GM18499 (cell line): ENCODE measurements at regions not wholly inside any gene's neighbourhood (a gene's known extent, or its start where the extent isn't known, plus 50 kb on each side); places are given as distances from the start of the nearest gene placed in this dataset.
"Not testable (repeated sequence)": the region's sequence is repeated elsewhere in the genome, so short reads cannot be mapped to it uniquely, and the experiment has no call there.

Source experiments
- ATAC-seq: cut with Tn5 transposase; IDR thresholded peaks from one replicate; pipeline ENCODE4 v1.9.1; 2021; ENCODE audit warnings: moderate number of reproducible peaks; ENCODE audit not compliant: insufficient read depth, unreplicated experiment

DNA sequence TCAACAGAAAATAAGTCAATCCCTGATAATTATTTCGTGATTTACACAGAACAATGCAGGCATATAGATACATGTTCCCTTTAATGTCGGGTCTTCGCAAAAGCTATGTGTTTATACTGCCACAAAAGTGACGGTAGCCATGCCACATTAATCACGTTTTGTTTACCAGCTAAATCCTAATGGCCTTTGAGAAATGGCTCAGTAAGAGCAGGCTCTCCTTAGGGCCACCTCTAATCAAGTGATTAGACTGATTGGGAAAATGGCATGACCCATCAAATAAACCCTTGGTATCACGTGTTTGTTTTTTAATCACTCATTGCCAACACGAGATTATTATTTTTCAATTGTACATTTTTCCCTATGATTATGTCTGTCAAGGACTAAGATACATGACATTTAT, 102.0 kb upstream of the USP25 start:
- no peak for ATAC-seq

DNA sequence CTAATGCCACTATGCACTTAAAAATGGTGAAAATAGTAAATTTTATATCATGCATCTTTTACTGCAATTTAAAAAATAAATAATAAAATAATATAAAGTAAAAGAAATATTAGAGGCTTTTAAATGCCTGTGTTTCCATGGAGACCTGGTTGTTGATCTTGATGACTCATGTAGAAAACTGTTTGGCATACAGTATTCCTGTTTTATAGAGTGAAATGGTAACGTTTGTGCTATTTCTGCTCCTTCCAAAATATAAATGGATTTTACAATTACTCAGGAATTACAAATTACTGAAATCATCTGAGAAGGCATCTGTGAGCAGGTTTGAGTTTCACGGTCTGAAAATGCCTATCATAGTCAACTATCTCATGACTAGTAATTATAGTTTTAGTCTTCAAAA, 98.4 kb upstream of the USP25 start:
- no peak for ATAC-seq

DNA sequence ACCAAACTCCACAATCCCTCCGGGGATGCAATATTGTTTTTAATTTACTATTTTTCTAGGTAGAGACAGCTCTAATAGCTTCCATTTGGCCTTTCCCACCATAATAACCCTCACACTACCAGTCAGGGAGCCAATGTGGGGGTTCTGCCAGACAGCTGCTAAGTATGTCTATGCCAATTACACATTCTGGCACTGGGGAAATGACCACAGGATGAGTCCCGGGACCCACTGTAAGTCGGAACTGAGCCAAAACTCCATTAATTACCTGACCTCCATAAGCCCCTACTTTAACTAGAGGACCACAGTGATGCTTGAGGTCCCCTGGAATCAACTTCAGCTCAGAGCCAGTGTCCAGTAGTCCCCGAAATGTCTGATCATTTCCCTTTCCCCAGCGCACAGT, 95.2 kb upstream of the USP25 start:
- not testable (repeated sequence) for ATAC-seq

DNA sequence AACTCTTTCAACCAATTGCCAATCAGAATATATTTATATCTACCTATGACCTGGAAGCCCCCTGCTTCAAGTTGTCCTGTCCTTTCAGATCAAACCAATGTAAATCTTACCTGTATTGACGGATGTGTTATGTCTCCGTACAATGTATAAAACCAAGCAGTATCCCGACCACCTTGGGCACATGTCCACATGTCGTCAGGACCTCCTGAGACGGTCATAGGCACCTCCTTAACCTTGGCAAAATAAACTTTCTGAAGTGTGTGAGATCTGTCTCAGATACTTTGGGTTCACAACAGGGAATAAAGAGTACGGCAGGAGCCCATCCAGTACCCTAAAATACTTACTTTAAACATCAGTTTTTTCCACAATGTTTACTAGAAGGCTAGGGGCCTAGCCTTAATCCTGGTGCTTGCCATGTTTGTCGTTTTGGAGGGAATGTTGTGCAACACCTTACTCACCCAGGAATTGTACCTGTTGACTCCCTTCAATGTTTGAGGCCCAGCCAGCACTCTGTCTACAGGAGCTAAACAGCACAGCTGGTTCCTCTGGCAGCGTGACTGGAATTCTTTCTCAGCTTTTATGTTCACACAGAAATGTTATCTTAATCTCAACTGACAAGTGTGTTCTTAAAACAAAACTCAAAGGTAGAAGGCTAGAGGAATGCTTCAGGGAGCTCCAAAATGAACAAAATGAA, 90.8 kb upstream of the USP25 start:
- no peak for ATAC-seq

DNA sequence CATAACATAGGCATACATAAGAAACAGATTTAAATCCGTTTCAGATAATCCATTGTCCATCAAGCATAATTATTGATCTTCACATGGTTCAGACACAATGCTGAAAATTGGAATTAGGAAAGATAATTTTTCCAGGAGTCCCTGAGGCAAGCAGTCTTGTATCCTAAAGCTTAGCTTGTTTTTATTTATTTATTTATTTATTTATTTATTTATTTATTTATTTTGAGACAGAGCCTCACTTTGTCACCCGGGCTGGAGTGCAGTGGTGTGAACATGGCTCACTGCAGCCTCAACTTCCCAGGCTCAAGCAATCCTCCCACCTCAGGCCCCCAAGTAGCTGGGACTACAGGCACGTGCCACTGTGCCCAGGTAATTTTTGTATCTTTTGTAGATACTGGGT, 89.7 kb upstream of the USP25 start:
- ATAC-seq, result not testable (repeated sequence)

DNA sequence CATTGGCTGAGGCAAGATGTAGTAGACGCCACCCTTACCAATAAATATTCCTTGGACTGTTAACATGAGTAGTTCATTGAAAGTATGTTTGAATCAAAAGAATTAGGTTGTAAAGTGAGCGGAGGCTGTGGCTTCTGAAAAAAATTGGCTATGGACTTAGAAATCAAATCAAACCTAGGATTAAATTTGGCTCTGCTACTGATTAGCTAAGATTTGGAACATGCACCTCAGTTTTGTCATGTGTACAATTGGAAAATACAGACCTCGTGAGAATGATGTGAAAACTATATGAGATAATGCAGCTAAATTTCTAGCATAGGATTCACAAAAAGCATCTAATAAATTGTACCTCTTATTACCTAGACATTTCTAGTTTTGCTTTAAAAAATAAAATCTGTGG, 85.3 kb upstream of the USP25 start:
- no peak for ATAC-seq

DNA sequence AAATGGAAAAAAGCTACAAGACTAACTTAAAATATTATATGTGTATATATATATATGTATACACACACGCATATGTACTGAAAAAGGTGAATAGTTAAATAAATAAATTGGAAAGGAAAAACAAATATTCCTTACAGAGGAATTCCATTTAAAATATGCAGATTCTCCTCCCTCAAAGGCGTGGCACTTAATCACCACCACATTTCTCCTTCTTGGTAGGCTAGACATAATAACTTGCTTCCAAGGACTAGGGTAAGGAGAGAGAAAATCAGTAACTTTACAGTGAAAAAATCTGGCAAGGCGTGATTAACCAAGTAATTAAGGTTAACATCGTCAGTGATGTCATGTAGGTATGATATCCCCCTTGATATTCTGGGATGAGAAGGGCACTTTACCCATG, 84.0 kb upstream of the USP25 start:
- ATAC-seq, result no peak

DNA sequence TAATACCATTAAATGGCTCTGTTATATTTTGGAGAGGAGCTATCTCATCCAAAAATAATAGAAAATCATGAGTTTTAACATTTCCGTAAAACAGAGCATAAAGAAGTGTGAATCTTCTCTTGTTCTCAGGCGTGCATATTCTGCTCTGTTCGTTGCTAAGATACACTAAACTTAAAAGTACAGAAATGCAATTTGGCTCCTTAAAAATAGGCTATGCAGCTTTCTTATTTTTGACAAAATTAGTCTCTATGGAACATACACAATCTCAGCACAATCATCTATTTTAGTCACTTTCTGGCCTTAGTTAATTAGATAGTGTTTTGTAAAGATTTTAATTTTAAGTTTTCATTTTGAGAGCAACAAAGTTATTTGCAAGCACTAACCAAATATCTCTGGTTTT, 79.0 kb upstream of the USP25 start:
- ATAC-seq, result no peak

DNA sequence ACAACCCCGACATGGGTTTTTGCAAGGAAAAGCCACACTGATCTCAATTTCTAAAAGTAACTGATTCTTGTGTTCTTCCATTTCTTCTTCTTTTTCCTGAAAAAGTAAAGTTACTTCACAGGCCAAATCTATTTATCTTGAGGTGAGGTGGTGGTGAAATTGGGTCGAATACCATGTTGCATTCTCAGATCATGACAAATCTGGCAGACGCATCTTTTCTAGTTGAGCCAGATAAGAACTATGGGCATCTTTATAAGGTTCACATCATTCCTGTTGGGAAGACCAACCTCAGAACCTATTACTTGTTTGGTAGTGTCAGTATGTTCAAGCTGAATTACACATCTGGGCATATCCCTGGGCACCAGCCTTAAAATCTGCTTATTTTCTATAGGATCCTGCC, 78.6 kb upstream of the USP25 start:
- no peak for ATAC-seq

DNA sequence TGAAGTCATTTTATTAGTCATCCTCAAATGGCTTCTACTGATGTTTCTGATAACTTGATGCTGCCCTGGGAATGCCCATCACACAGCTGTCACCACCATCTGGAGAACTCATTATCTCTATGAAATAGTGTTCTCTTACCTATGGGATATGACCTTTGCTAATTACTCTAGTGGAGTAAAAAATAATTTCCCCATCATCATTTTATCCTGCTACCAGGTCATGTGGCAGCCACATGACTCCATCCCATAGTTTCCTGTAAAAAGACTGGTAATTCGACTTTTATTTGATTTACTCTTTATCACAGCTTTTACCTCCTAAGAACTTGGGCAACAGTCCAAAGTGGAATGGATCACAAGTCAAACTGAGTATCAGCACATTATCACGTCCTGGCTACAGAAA, 76.1 kb upstream of the USP25 start:
- no peak for ATAC-seq

DNA sequence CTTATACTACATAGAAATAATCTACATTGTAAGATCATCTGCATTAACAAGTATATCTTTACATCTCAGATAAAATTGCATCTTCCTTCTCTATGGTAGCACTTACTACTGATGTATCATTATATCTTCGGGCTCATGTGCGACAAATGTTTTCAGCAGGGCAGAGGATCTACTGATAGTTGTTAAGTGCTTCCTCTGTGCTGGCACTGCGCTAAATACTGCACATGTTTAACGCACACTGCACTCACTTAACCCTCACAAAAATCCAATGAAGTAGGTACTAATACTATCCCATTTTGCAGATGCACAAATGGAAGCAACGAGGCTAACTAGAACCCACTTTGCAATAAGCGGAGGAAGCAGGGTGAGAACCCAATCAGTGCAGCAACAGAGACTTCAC, 75.6 kb upstream of the USP25 start:
- no peak for ATAC-seq

DNA sequence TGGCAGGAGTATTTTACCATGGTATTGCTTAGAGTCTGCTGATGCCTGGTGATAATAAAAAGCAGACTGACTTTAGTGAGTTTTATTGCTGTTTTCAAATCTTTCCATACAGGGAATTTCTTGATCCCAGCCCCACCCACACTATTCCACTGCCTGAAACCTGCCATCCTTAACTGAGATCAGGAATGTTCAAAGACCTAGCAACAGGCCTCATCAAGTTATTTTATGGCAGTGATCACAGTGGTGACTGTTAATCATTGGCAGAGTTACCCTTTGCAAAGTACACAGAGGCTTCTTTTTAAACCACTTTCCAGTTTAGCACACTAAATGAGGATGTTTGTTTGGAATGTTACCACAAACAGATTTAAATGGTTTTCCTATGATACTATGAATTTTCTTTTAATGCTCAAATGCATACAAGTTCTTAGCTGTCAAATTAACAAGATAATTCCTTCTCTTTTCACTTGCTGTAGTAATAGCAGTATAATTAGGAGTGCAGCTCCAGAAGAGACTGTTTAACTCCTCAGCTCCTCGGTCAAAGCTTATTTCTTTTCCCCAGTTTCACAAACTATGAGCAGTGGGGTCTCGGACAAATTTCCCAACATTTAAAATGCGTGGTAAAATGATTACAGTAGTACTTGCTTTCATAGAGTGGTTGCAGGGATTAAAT, 69.9 kb upstream of the USP25 start:
- no peak for ATAC-seq

DNA sequence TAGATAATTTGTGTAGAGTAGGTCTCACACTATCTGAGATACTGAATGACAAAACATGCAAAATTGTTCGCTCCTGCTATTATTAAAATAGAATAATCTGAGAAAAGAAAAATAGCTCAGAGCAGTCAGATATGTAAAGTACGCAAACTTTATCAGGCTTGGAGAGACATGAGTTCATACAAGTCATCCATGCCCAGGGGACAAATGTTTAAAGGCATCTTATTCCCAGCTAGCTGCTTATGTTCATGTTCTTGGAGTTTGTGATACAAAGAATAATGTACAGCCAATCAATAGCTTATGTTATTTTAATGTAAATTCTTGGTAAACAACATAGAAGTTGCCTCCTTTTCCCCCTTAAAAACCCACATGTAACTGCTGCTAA, 69.4 kb upstream of the USP25 start:
- ATAC-seq, result no peak

DNA sequence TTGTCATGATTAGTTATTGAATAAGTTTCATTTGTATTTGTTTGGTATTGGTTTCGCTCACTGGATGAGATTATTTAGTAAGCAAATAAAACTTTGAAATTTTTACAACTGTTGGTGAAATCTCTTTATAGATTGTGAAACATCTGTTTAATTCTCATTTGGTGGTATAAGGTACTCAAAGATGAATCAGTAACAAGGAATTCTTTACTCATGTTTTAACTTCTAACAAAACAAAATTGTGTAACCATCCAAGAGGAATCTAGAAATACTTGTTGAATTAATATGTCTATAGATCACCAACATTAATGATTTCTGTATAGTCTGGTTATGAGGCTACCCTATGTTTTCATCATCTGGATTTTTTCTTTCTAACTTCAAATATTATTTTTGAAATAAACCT, 62.8 kb upstream of the USP25 start:
- ATAC-seq, result no peak

DNA sequence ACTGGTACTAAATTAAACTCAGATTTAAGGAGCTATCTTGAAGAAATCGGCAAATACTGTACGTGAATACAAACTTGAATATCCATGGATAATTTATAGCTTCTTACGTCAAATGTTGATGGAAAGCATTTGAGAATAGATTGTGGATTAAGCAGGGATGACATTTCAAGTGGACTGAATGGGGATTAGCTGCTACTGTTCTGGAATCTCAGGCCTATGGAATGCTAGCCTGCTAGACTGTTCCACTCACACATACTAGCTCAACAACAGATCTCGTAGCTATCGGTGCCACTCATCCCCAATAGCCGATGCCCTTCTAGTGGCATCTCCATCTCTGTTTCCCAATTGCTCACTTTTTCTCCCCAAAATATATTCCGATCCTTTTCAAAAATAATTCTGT, 62.0 kb upstream of the USP25 start:
- no peak for ATAC-seq

DNA sequence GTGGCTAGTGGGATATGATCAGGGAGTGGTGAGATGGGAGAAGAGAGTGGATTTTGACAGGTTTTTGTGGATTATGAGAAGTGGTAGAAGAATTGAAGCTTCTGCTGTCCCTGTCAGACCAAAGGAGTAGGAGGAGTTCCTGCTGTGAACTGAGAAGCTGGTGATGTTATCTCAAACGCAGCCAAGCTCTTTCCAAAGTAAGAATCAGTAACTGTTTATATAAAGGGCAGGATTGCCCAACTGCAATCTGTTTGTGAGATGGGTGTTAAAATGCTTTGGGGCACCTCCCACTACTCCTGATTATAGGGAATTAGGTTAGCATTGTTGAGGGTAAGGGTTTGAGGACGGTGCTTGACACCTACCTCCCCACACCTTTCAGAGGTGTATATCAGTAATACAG, 60.5 kb upstream of the USP25 start:
- ATAC-seq, result no peak

DNA sequence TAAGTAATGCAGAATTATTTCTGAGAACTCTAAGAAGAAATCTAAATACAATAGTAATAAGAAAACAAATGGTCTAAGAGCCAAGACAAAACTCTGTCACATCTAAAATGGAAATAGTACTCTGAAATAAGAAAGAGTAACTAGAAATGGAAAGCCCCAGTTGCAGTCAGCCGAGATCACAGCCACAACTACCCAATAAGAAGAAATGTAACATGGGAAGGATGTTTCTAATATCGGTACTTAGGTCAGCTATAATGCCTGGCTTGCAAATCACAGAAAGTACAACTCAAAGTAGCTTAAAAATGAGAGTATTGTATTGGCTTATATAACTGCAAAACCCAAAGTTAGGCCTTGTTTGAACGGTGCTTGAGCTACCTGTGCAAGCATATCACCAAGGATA, 58.6 kb upstream of the USP25 start:
- peak; percentile 66 for ATAC-seq

DNA sequence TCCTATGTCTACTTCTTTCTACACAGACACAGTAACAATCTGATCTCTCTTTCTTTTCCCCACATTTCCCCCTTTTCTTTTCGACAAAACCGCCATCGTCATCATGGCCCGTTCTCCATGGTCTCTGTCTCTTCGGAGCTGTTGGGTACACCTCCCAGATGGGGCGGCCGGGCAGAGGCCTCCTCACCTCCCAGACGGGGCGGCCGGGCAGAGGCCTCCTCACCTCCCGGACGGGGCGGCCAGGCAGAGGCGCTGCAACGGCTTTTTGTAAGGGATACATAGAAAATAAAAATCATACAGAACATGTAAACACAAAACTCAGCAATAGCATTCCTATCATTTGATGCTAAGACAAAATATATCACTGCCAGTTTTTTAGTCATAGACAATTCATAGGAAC, 57.2 kb upstream of the USP25 start:
- ATAC-seq, result not testable (repeated sequence)

DNA sequence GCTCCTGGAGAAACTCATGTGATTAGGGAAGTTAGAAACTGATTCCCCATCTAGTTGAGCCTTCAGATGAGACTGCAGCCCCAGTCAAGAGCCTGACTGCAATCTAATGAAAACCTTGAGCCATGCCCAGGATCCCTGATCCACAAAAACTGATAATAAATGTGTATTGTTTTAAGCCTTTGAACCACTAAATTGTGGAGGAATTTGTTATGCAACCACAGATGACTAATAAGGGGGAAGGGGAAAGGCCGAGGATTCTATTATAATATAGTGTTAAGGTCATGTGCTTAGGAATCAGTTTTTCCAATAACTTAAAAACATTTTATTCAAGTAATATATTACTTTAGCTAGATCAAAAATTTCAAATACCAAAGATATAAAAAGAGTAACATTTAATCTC, 52.8 kb upstream of the USP25 start:
- ATAC-seq, result no peak

DNA sequence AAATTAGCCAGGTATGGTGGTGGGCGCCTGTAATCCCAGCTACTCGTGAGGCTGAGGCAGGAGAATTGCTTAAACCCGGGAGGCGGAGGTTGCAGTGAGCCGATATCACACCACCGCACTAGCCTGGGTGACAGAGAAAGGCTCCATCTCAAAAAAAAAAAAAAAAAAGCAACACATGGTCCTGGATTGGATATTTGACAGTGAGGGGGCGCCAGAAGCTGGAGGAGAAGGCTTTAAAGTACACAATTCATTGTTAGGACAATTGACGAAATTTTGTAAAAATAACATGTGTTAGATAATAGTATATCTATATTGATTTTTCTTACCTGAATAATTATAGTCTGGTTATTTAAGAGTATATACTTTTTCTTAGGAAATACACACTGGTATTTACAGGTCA, 50.2 kb upstream of the USP25 start:
- no peak for ATAC-seq
